Brain microvascular endothelial cell (primary cell): ENCODE measurements at regions not wholly inside any gene's neighbourhood (a gene's known extent, or its start where the extent isn't known, plus 50 kb on each side); places are given as distances from the start of the nearest gene placed in this dataset.
"Not testable (repeated sequence)": the region's sequence is repeated elsewhere in the genome, so short reads cannot be mapped to it uniquely, and the experiment has no call there.

Experiments
- DNase-seq: peaks from one replicate; pipeline ENCODE4 v3.0.0-alpha.2; 2020
- H3K27ac ChIP-seq: fragments of 250-450 bp; sonication (Bioruptor Pico); 2 replicates; pipeline ENCODE4 v1.5.1; 2020; ENCODE audit warnings: mild to moderate bottlenecking, moderate library complexity
- H3K27me3 ChIP-seq: fragments of 250-450 bp; sonication (Bioruptor Pico); replicated peaks from 2 replicates; pipeline ENCODE4 v1.5.1; 2020; ENCODE audit warnings: mild to moderate bottlenecking
- H3K36me3 ChIP-seq: fragments of 250-450 bp; sonication (Bioruptor Pico); replicated peaks from 2 replicates; pipeline ENCODE4 v1.5.1; 2020; ENCODE audit warnings: mild to moderate bottlenecking
- H3K4me3 ChIP-seq: 2 replicates; pipeline ENCODE4 v1.5.1; 2011; ENCODE audit warnings: low read depth, mild to moderate bottlenecking, control low read depth, low read length, moderate library complexity
- CTCF ChIP-seq: IDR thresholded peaks from 2 replicates; pipeline ENCODE4 v1.5.1; 2011; ENCODE audit warnings: low read depth, mild to moderate bottlenecking, moderate library complexity, low read length, control low read depth, inconsistent platforms; ENCODE audit errors: missing control alignments
- in situ Hi-C: cut with HindIII; loops from 2 replicates; pipeline ENCODE4 v1.10.0; 2017; ENCODE audit warnings: low sequenced_read_pairs, low pct_ligation_motif_present

GRCh38 chr3:154872074-154872473 is 208.0 kb upstream of the MME start:
- no peak for TF ChIP-seq CTCF
- H3K4me3 ChIP-seq: no peak overlapping the region
- in situ Hi-C loops: no loop called here
- no peaks in the 10 kb centered on the region for H3K36me3 ChIP-seq
- H3K27ac ChIP-seq: no peak overlapping the region
- DNase-seq: no peak
- no peaks in the 10 kb centered on the region for H3K27me3 ChIP-seq

- no peak for DNase-seq
- no peak for TF ChIP-seq CTCF
- Histone ChIP-seq H3K27me3 (no peaks in the 10 kb centered on the region), H3K4me3 (no peak overlapping the region), H3K27ac (no peak overlapping the region), H3K36me3 (no peaks in the 10 kb centered on the region)
- in situ Hi-C loops: no loop called here
These were observed 215.2 kb upstream of the MME start for GRCh38 chr3:154864947-154865346.

GRCh38 chr3:154862265-154862664 is 217.9 kb upstream of the MME start:
- in situ Hi-C loops: no loop called here
- Histone ChIP-seq H3K4me3 (no peak overlapping the region), H3K36me3 (no peaks in the 10 kb centered on the region), H3K27me3 (no peaks in the 10 kb centered on the region), H3K27ac (no peak overlapping the region)
- peak; percentile 14 for DNase-seq
- TF ChIP-seq CTCF: no peak

GRCh38 chr3:154852998-154853397 is 227.1 kb upstream of the MME start:
- H3K27me3 ChIP-seq, H3K4me3 ChIP-seq, in situ Hi-C loops, DNase-seq, H3K27ac ChIP-seq, H3K36me3 ChIP-seq: not testable (repeated sequence)

GRCh38 chr3:154852515-154852914 is 227.6 kb upstream of the MME start:
- Histone ChIP-seq H3K27ac (no peak overlapping the region), H3K4me3 (no peak overlapping the region), H3K36me3 (no peaks in the 10 kb centered on the region), H3K27me3 (no peaks in the 10 kb centered on the region)
- no peak for TF ChIP-seq CTCF
- in situ Hi-C loops: no loop called here
- no peak for DNase-seq

GRCh38 chr3:154851644-154852043 is 228.5 kb upstream of the MME start:
- Histone ChIP-seq H3K4me3 (no peak overlapping the region), H3K36me3 (no peaks in the 10 kb centered on the region), H3K27me3 (no peaks in the 10 kb centered on the region), H3K27ac (no peak overlapping the region)
- DNase-seq: no peak
- TF ChIP-seq CTCF: no peak
- in situ Hi-C loops: no loop called here
